ENCODE measurements at regions not wholly inside any gene's neighbourhood (a gene's known extent, or its start where the extent isn't known, plus 50 kb on each side); places are given as distances from the start of the nearest gene placed in this dataset.

- no peak for TF ChIP-seq EZH2 (IDR thresholded peaks at IDR 0.05; ENCODE audit: low read depth, unreplicated experiment)
- TF ChIP-seq REST (IDR thresholded peaks at IDR 0.05; ENCODE audit: unreplicated experiment) = no peak
- TF ChIP-seq, protein P1, sequence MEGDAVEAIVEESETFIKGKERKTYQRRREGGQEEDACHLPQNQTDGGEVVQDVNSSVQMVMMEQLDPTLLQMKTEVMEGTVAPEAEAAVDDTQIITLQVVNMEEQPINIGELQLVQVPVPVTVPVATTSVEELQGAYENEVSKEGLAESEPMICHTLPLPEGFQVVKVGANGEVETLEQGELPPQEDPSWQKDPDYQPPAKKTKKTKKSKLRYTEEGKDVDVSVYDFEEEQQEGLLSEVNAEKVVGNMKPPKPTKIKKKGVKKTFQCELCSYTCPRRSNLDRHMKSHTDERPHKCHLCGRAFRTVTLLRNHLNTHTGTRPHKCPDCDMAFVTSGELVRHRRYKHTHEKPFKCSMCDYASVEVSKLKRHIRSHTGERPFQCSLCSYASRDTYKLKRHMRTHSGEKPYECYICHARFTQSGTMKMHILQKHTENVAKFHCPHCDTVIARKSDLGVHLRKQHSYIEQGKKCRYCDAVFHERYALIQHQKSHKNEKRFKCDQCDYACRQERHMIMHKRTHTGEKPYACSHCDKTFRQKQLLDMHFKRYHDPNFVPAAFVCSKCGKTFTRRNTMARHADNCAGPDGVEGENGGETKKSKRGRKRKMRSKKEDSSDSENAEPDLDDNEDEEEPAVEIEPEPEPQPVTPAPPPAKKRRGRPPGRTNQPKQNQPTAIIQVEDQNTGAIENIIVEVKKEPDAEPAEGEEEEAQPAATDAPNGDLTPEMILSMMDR (conservative IDR thresholded peaks at IDR 0.05; ENCODE audit: low read depth in 2 of 2) = no peak
- no peak for TF ChIP-seq JUNB (IDR thresholded peaks at IDR 0.05; ENCODE audit: unreplicated experiment)
- no peak for TF ChIP-seq STAT1 (IDR thresholded peaks at IDR 0.05; ENCODE audit: unreplicated experiment)
- TF ChIP-seq POLR2AphosphoS5 (IDR thresholded peaks at IDR 0.05; ENCODE audit: low read depth) = no peak
- no peak for TF ChIP-seq ZNF114 (CRISPR knock-in tag; IDR thresholded peaks at IDR 0.05)
Observed at GRCh38 chr9:73743826-73744225, 592.2 kb downstream of the ANXA1 start (continued).

DNA sequence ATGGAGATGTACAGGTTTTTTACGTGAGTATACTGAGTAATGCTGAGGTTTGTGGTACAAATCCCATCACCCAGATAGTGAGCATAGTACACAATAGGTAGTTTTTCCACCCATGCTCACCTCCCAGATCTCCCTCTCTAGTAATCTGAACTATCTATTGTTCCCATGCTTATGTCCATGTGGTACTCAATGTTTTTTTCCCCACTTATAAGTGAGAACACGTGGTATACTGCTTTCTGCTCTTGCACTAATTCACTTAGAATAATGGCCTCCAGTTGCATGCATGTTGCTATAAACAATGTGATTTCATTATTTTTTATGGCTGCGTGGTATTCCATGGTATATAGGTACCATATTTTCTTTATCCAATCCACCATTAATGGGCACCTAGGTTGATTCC lies 593.9 kb downstream of the ANXA1 start:
- no peaks in the 10 kb centered on the region for H3F3A ChIP-seq (replicated peaks; ENCODE audit: low read depth)
- Mint-ChIP-seq H3K4me1 (peaks cover 4% of the 10 kb centered on the region; the same call in 2 of the 3 replicates), H3K27ac (no peak overlapping the region), H3K27me3 (ENCODE audit: insufficient read depth, low read depth, poor library complexity) (no peaks in the 10 kb centered on the region), H3K9me3 (peaks cover 9% of the 10 kb centered on the region; the same call in 2 of the 3 replicates), H3K36me3 (ENCODE audit: low read depth) (peaks cover 6% of the 10 kb centered on the region; the same call in 2 of the 3 replicates), H3K4me3 (no peak overlapping the region)
- H3K27ac ChIP-seq (ENCODE audit: low read depth) = no peak overlapping the region
- DNase-seq (ENCODE audit: low spot score) = no peak
- H2AFZ ChIP-seq = no peak overlapping the region
- no peaks in the 10 kb centered on the region for H3K4me1 ChIP-seq (ENCODE audit: insufficient read depth)
- no peaks in the 10 kb centered on the region for H4K20me1 ChIP-seq (replicated peaks; ENCODE audit: insufficient read depth)
- no peaks in the 10 kb centered on the region for H3K9me2 ChIP-seq (ENCODE audit: insufficient read depth)
- no peaks in the 10 kb centered on the region for H3K79me2 ChIP-seq (replicated peaks; ENCODE audit: insufficient read depth)
- no peaks in the 10 kb centered on the region for H3K36me3 ChIP-seq (ENCODE audit: insufficient read depth)
- no peak overlapping the region for H3K4me2 ChIP-seq
- no peak for ATAC-seq
- no peak overlapping the region for H3K4me3 ChIP-seq
- H3K27me3 ChIP-seq (ENCODE audit: insufficient read depth) = no peaks in the 10 kb centered on the region
- no peak for TF ChIP-seq POLR2AphosphoS5 (IDR thresholded peaks at IDR 0.05; ENCODE audit: low read depth)
- TF ChIP-seq ZNF331 (CRISPR knock-in tag; IDR thresholded peaks at IDR 0.05; ENCODE audit: low read depth) = no peak
- TF ChIP-seq NANOG (IDR thresholded peaks at IDR 0.05; ENCODE audit: borderline replicate concordance) = no peak
- TF ChIP-seq, protein P1 (conservative IDR thresholded peaks at IDR 0.05; ENCODE audit: low read depth in 2 of 2) = no peak
- no peak for TF ChIP-seq JUNB (IDR thresholded peaks at IDR 0.05; ENCODE audit: unreplicated experiment)
- TF ChIP-seq, protein P2, sequence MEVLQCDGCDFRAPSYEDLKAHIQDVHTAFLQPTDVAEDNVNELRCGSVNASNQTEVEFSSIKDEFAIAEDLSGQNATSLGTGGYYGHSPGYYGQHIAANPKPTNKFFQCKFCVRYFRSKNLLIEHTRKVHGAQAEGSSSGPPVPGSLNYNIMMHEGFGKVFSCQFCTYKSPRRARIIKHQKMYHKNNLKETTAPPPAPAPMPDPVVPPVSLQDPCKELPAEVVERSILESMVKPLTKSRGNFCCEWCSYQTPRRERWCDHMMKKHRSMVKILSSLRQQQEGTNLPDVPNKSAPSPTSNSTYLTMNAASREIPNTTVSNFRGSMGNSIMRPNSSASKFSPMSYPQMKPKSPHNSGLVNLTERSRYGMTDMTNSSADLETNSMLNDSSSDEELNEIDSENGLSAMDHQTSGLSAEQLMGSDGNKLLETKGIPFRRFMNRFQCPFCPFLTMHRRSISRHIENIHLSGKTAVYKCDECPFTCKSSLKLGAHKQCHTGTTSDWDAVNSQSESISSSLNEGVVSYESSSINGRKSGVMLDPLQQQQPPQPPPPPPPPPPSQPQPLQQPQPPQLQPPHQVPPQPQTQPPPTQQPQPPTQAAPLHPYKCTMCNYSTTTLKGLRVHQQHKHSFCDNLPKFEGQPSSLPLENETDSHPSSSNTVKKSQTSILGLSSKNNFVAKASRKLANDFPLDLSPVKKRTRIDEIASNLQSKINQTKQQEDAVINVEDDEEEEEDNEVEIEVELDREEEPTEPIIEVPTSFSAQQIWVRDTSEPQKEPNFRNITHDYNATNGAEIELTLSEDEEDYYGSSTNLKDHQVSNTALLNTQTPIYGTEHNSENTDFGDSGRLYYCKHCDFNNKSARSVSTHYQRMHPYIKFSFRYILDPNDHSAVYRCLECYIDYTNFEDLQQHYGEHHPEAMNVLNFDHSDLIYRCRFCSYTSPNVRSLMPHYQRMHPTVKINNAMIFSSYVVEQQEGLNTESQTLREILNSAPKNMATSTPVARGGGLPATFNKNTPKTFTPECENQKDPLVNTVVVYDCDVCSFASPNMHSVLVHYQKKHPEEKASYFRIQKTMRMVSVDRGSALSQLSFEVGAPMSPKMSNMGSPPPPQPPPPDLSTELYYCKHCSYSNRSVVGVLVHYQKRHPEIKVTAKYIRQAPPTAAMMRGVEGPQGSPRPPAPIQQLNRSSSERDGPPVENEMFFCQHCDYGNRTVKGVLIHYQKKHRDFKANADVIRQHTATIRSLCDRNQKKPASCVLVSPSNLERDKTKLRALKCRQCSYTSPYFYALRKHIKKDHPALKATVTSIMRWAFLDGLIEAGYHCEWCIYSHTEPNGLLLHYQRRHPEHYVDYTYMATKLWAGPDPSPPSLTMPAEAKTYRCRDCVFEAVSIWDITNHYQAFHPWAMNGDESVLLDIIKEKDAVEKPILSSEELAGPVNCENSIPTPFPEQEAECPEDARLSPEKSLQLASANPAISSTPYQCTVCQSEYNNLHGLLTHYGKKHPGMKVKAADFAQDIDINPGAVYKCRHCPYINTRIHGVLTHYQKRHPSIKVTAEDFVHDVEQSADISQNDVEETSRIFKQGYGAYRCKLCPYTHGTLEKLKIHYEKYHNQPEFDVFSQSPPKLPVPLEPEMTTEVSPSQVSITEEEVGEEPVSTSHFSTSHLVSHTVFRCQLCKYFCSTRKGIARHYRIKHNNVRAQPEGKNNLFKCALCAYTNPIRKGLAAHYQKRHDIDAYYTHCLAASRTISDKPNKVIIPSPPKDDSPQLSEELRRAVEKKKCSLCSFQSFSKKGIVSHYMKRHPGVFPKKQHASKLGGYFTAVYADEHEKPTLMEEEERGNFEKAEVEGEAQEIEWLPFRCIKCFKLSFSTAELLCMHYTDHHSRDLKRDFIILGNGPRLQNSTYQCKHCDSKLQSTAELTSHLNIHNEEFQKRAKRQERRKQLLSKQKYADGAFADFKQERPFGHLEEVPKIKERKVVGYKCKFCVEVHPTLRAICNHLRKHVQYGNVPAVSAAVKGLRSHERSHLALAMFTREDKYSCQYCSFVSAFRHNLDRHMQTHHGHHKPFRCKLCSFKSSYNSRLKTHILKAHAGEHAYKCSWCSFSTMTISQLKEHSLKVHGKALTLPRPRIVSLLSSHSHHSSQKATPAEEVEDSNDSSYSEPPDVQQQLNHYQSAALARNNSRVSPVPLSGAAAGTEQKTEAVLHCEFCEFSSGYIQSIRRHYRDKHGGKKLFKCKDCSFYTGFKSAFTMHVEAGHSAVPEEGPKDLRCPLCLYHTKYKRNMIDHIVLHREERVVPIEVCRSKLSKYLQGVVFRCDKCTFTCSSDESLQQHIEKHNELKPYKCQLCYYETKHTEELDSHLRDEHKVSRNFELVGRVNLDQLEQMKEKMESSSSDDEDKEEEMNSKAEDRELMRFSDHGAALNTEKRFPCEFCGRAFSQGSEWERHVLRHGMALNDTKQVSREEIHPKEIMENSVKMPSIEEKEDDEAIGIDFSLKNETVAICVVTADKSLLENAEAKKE (CRISPR knock-in tag; IDR thresholded peaks at IDR 0.05) = no peak
